Rectal smooth muscle tissue (tissue), 1 donor: ENCODE measurements at regions not wholly inside any gene's neighbourhood (a gene's known extent, or its start where the extent isn't known, plus 50 kb on each side); places are given as distances from the start of the nearest gene placed in this dataset.

ENCODE experiments used
- H3K27ac ChIP-seq: one replicate; pipeline ENCODE4 v1.7.0; 2013; ENCODE audit warnings: low read depth, low read length, inconsistent platforms
- H3K27me3 ChIP-seq: one replicate; pipeline ENCODE4 v1.7.0; 2013; ENCODE audit warnings: low read length; ENCODE audit not compliant: control insufficient read depth, insufficient read depth
- H3K36me3 ChIP-seq: one replicate; pipeline ENCODE4 v1.7.0; 2013; ENCODE audit warnings: low read length; ENCODE audit not compliant: control insufficient read depth, insufficient read depth
- H3K4me1 ChIP-seq: one replicate; pipeline ENCODE4 v1.7.0; 2013; ENCODE audit warnings: low read length; ENCODE audit not compliant: control insufficient read depth, insufficient read depth
- H3K4me3 ChIP-seq: one replicate; pipeline ENCODE4 v1.7.0; 2013; ENCODE audit warnings: low read length
- H3K9ac ChIP-seq: one replicate; pipeline ENCODE4 v1.7.0; 2013; ENCODE audit warnings: low read length

GRCh38 chr12:115042341-115042740 lies 358.4 kb upstream of the TBX3 start:
- Histone ChIP-seq H3K36me3 (no peaks in the 10 kb centered on the region), H3K4me1 (no peaks in the 10 kb centered on the region), H3K9ac (no peak overlapping the region), H3K27ac (no peak overlapping the region), H3K4me3 (no peak overlapping the region), H3K27me3 (no peaks in the 10 kb centered on the region)

- H3K9ac ChIP-seq = no peak overlapping the region
Observed at GRCh38 chr12:115037830-115038229, 353.9 kb upstream of the TBX3 start.

GRCh38 chr12:115035535-115036107 lies 351.6 kb upstream of the TBX3 start:
- Histone ChIP-seq H3K36me3 (no peaks in the 10 kb centered on the region), H3K9ac (no peak overlapping the region), H3K4me1 (no peaks in the 10 kb centered on the region), H3K27ac (no peak overlapping the region), H3K4me3 (no peak overlapping the region), H3K27me3 (no peaks in the 10 kb centered on the region)

More at GRCh38 chr12:115037830-115038229, 353.9 kb upstream of the TBX3 start:
- Histone ChIP-seq H3K4me3 (no peak overlapping the region), H3K27me3 (no peaks in the 10 kb centered on the region), H3K4me1 (no peaks in the 10 kb centered on the region), H3K27ac (no peak overlapping the region), H3K36me3 (no peaks in the 10 kb centered on the region)

- Histone ChIP-seq H3K27ac (no peak overlapping the region), H3K36me3 (no peaks in the 10 kb centered on the region), H3K9ac (no peak overlapping the region), H3K4me1 (no peaks in the 10 kb centered on the region), H3K4me3 (no peak overlapping the region), H3K27me3 (no peaks in the 10 kb centered on the region)
Observed at GRCh38 chr12:115032521-115032920, 348.5 kb upstream of the TBX3 start.

GRCh38 chr12:115030017-115030416 lies 346.0 kb upstream of the TBX3 start:
- no peak overlapping the region for H3K9ac ChIP-seq
- H3K27ac ChIP-seq = no peak overlapping the region
- H3K4me3 ChIP-seq = no peak overlapping the region
- no peaks in the 10 kb centered on the region for H3K4me1 ChIP-seq
- no peaks in the 10 kb centered on the region for H3K27me3 ChIP-seq
- H3K36me3 ChIP-seq = no peaks in the 10 kb centered on the region

- H3K27ac ChIP-seq = no peak overlapping the region
- no peak overlapping the region for H3K4me3 ChIP-seq
- H3K36me3 ChIP-seq = no peaks in the 10 kb centered on the region
- no peaks in the 10 kb centered on the region for H3K4me1 ChIP-seq
- H3K27me3 ChIP-seq = no peaks in the 10 kb centered on the region
- H3K9ac ChIP-seq = no peak overlapping the region
Observed at GRCh38 chr12:115024531-115024930, 340.6 kb upstream of the TBX3 start.

GRCh38 chr12:115023279-115024265 lies 339.6 kb upstream of the TBX3 start:
- H3K27ac ChIP-seq = no peak overlapping the region
- H3K4me1 ChIP-seq = no peaks in the 10 kb centered on the region
- H3K27me3 ChIP-seq = no peaks in the 10 kb centered on the region
- no peaks in the 10 kb centered on the region for H3K36me3 ChIP-seq
- H3K4me3 ChIP-seq = no peak overlapping the region
- H3K9ac ChIP-seq = no peak overlapping the region

- no peak overlapping the region for H3K9ac ChIP-seq
Observed at GRCh38 chr12:115020091-115020490, 336.1 kb upstream of the TBX3 start.

GRCh38 chr12:115017346-115017745 lies 333.4 kb upstream of the TBX3 start:
- Histone ChIP-seq H3K27me3 (no peaks in the 10 kb centered on the region), H3K4me1 (no peaks in the 10 kb centered on the region), H3K36me3 (no peaks in the 10 kb centered on the region), H3K27ac (no peak overlapping the region), H3K4me3 (no peak overlapping the region), H3K9ac (no peak overlapping the region)

More at GRCh38 chr12:115020091-115020490, 336.1 kb upstream of the TBX3 start:
- no peaks in the 10 kb centered on the region for H3K27me3 ChIP-seq
- H3K36me3 ChIP-seq = no peaks in the 10 kb centered on the region
- H3K4me3 ChIP-seq = no peak overlapping the region
- no peaks in the 10 kb centered on the region for H3K4me1 ChIP-seq
- no peak overlapping the region for H3K27ac ChIP-seq

- Histone ChIP-seq H3K9ac (no peak overlapping the region), H3K36me3 (no peaks in the 10 kb centered on the region), H3K4me3 (no peak overlapping the region), H3K27ac (no peak overlapping the region), H3K27me3 (no peaks in the 10 kb centered on the region), H3K4me1 (no peaks in the 10 kb centered on the region)
Observed at GRCh38 chr12:115013236-115013981, 329.4 kb upstream of the TBX3 start.

- H3K4me1 ChIP-seq = no peaks in the 10 kb centered on the region
- no peak overlapping the region for H3K9ac ChIP-seq
- no peak overlapping the region for H3K27ac ChIP-seq
- H3K4me3 ChIP-seq = no peak overlapping the region
- H3K27me3 ChIP-seq = no peaks in the 10 kb centered on the region
- no peaks in the 10 kb centered on the region for H3K36me3 ChIP-seq
Observed at GRCh38 chr12:115012861-115013235, 328.9 kb upstream of the TBX3 start.

GRCh38 chr12:115011703-115012102 lies 327.7 kb upstream of the TBX3 start:
- Histone ChIP-seq H3K4me1 (no peaks in the 10 kb centered on the region), H3K27me3 (no peaks in the 10 kb centered on the region), H3K9ac (no peak overlapping the region), H3K4me3 (no peak overlapping the region), H3K36me3 (no peaks in the 10 kb centered on the region), H3K27ac (no peak overlapping the region)
